ES-I3 (cell line): ENCODE measurements at regions not wholly inside any gene's neighbourhood (a gene's known extent, or its start where the extent isn't known, plus 50 kb on each side); places are given as distances from the start of the nearest gene placed in this dataset.

ENCODE experiments used
- H3K36me3 ChIP-seq: 2 replicates; pipeline ENCODE4 v1.6.1; 2013; ENCODE audit warnings: mild to moderate bottlenecking, low read length, control low read depth, moderate library complexity; ENCODE audit not compliant: insufficient read depth
- H3K4me1 ChIP-seq: 2 replicates; pipeline ENCODE4 v1.6.1; 2013; ENCODE audit warnings: mild to moderate bottlenecking, control low read depth, low read length; ENCODE audit not compliant: insufficient read depth
- H3K9ac ChIP-seq: 2 replicates; pipeline ENCODE4 v1.6.1; 2013; ENCODE audit warnings: low read depth, mild to moderate bottlenecking, low read length, moderate library complexity
- H3K9me3 ChIP-seq: 2 replicates; pipeline ENCODE4 v1.6.1; 2013; ENCODE audit warnings: mild to moderate bottlenecking, low read length, moderate library complexity; ENCODE audit not compliant: control insufficient read depth, insufficient read depth

DNA sequence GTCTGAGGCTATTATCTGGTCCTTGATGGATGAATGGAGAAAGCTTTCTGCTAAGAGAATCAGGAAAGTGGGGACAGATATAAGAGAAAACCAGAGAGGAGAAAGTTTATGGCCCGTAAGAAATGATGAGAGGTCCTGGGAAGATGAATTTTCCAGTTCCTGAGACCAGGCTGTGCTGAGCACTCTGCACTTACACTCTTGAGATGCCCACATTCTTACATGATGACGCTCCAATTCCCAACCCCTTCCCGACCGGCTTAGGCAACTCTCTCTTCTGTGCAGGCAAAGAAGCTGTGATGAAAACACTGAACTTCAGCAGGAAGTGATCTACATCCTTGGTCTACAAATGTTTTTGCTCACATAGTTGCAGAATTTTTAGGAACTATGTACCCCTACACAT, 417.0 kb downstream of the ARHGEF28 start:
- H3K4me1 ChIP-seq = no peaks in the 10 kb centered on the region
- no peaks in the 10 kb centered on the region for H3K36me3 ChIP-seq
- H3K9me3 ChIP-seq = no peaks in the 10 kb centered on the region
- H3K9ac ChIP-seq = no peak overlapping the region

DNA sequence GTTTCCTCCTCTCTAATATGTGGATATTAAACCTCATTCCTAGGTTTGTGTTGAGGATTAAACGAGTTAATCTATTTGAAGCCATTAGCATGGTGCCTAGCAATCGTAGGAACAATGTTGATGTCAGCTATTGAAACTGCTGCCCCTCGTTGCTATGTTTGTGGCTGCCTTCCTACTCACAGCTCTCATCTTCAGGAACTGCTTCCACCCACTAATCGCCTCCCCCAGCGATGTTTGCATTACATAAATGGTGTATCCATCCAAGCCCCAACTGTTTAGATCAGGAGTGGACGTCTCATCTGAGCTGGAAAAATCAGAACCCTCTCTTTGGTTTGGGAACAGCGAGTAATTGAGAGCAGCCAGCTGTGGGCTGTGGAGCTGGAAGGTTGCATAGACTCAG, 416.6 kb downstream of the ARHGEF28 start:
- no peaks in the 10 kb centered on the region for H3K9me3 ChIP-seq
- H3K9ac ChIP-seq = no peak overlapping the region
- no peaks in the 10 kb centered on the region for H3K4me1 ChIP-seq
- H3K36me3 ChIP-seq = no peaks in the 10 kb centered on the region

DNA sequence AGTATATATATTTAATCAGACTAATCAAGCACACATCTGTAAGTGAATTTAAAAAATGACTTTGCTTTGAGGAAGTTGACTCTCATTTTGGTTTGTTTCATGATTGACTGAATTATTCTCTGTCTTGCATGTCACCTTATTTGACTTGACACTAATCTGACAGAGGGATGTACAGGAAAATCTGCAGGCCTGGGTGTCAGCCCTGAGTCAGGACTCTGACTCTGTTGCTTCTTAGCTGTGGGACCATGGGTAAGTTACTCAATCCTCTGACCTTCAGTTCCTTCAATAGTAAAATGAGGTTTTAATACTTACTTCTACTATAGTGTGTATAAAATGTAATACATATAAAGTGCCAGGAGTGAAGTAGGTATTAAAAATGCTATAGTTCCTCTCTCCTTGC, 415.9 kb downstream of the ARHGEF28 start:
- Histone ChIP-seq H3K4me1 (no peaks in the 10 kb centered on the region), H3K9ac (no peak overlapping the region), H3K36me3 (no peaks in the 10 kb centered on the region), H3K9me3 (no peaks in the 10 kb centered on the region)

DNA sequence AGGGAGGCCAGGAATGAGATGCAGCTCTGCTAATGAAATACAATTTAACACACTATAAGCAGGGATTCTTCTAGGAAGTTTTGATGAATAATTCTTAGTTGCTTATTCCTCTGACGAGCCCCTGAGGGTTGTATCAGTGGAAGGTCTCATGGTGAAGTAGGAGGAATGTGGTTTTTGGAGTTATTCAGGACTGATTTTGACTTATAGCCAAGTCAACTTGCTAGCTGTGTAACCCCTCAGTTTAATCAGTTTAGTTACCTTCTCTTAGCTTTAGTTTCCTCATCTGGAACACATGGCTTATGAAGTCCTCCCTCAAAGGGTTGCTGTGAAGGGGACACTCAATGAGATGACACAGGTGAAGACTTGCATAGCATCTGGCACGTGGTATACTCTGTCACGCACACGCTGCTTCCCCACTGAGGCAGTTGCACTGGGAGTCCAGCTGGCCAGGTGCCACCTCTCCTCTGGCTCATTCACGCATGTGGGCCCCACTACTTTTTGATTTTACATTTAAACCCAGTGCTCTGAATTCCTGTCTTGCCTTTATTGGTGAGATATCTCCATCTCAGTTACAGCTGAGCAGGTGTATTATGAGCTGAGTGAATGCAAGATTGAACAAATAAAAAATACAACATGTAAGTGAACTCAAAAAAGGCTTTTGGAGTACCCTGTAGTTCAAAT, 415.0 kb downstream of the ARHGEF28 start:
- no peak overlapping the region for H3K9ac ChIP-seq
- no peaks in the 10 kb centered on the region for H3K9me3 ChIP-seq
- H3K4me1 ChIP-seq = no peaks in the 10 kb centered on the region
- H3K36me3 ChIP-seq = no peaks in the 10 kb centered on the region

DNA sequence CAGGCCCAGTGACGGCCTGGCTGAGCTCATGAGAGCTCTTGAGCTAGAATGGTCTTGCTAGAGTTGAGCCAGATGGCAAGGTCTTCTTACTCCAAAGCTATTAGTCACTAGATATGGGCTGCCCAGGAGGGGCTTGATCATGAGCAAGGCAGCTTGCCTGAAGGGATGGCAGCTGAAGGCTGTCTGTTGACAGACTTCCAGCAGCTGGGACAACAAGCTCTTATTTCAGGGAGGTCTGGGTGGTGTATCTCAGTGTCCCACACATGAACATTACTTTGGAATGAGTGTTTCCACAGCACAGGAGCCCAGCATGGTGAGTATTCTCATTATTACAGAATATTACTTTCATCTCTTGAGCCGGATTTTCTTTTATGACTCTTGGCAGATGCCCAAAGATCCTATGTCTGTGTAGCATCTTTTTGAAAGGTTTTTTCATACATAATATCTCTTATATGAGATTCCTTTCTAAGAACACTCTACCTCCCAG, 414.1 kb downstream of the ARHGEF28 start:
- no peaks in the 10 kb centered on the region for H3K9me3 ChIP-seq
- H3K36me3 ChIP-seq = no peaks in the 10 kb centered on the region
- no peak overlapping the region for H3K9ac ChIP-seq
- H3K4me1 ChIP-seq = no peaks in the 10 kb centered on the region

DNA sequence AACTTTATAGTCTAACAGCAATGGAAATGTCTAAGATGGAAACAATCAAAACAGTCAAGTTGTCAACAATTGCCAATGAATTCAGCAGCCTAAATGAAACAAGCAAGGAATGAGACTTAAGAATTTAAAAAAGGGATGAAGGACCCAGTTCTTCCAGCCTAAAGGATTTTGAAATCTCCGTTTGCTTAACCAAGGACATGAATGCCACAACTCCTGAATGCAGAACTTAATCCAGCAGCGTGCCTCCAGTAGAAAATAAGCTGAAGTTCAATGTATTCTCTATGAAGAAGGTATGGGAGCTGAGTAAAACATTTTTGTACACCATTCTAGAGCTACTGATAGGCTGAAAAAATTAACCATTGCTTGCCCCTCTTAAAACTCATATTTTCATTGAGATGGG, 411.3 kb downstream of the ARHGEF28 start:
- Histone ChIP-seq H3K9me3 (no peaks in the 10 kb centered on the region), H3K4me1 (peaks cover 5% of the 10 kb centered on the region; the same call in 1 of the 2 replicates), H3K9ac (no peak overlapping the region), H3K36me3 (no peaks in the 10 kb centered on the region)

DNA sequence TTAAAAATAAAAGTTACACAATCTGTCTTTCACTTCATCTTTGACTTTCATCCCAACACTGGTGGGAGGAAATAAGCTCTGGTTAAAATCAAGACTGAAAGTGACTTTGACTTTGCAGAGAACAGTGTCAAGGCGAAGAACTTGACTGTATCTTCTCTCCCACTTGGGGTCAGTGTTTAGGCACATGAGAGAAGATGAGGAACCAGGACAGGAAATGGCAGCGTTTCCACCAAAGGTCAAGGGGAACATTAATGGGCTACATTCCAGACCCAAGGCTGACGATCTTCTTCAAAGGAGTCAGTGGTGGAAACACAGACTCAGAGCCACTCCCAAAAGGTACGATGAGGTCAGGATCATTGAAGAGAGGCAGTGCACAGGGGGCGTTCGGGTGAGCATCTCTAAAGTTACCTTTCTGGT, 409.5 kb downstream of the ARHGEF28 start:
- no peaks in the 10 kb centered on the region for H3K9me3 ChIP-seq
- no peaks in the 10 kb centered on the region for H3K36me3 ChIP-seq
- peaks cover 5% of the 10 kb centered on the region; the same call in 1 of the 2 replicates for H3K4me1 ChIP-seq
- no peak overlapping the region for H3K9ac ChIP-seq

DNA sequence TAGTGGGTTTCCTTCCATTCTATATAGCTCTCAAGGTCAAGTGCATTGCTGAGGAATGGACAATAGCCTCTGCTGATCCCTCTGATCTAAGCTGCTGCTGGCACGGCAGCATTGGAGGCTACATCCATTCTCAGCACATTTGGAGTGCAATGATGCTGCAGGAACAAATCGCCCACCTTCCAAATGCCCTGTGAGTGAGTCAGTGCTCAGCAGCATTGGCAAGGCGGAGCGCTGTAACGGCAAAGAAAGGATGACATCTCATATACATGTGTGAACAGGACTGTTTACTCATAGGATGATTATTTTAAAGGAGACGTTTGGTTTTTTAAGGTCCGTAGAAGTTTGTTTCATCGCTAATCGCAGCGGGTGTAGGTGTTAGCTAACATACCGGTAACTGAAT, 408.7 kb downstream of the ARHGEF28 start:
- no peak overlapping the region for H3K9ac ChIP-seq
- H3K4me1 ChIP-seq = peaks cover 5% of the 10 kb centered on the region; the same call in 1 of the 2 replicates
- H3K36me3 ChIP-seq = no peaks in the 10 kb centered on the region
- no peaks in the 10 kb centered on the region for H3K9me3 ChIP-seq

DNA sequence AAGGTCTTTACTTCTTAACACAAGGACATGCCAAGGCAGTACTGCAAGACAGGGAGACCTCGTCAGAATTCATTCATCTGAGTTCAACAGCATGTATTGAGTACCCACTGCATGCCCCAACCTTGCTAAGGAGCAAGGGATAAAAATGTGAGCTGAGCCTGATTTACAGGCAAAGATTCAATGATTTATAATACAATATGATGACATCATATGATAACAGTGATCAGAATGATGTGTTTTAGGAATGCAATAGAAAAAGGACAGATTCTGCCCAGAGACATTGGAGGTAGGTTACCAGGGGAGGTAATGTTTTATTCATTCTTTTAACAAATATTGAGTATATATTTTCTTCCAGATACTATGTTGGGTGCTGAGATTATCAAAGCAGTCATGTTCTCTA, 406.6 kb downstream of the ARHGEF28 start:
- peaks cover 14% of the 10 kb centered on the region for H3K4me1 ChIP-seq
- H3K9ac ChIP-seq = no peak overlapping the region
- H3K9me3 ChIP-seq = no peaks in the 10 kb centered on the region
- H3K36me3 ChIP-seq = no peaks in the 10 kb centered on the region

DNA sequence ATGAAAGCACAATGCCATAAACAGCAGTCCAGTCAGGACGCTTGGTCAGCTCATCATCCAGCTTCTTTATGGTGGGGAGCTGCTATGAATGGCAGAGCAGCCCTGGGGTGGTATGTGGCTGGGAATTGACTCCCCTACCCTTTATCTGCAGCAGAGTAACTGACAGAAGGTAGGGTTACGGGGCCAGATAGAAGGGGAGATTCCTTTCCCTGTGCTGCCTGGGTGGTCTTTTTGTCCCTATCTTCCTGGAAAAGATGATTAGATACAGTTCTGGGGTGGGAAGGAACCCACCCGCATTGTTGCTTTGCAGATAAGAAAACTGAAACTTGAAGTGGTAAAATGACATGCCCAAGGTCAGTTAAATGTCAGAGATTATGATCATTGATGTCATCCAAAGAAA, 405.5 kb downstream of the ARHGEF28 start:
- no peaks in the 10 kb centered on the region for H3K9me3 ChIP-seq
- no peaks in the 10 kb centered on the region for H3K36me3 ChIP-seq
- no peak overlapping the region for H3K9ac ChIP-seq
- H3K4me1 ChIP-seq = peaks cover 14% of the 10 kb centered on the region

DNA sequence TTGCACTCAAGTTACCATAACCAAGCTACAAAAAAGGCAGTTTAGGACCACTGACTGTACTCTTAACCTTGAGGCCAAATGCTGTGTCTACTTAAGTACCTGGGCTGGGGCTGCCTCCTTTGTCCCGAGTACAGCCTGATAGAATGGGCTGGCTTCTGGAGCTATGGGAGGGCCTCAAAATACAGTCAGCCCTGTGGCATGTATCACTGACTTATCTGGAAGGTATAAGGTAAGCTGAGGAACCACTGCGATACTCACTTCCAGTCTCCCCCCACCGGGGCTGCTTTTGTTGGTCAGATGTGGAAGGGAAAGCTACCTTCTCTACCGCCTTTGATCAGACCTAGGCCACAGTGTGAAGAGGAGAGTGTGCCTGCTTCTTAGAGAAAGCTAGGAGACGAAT, 404.8 kb downstream of the ARHGEF28 start:
- Histone ChIP-seq H3K36me3 (no peaks in the 10 kb centered on the region), H3K9ac (no peak overlapping the region), H3K4me1 (peaks cover 19% of the 10 kb centered on the region), H3K9me3 (no peaks in the 10 kb centered on the region)

DNA sequence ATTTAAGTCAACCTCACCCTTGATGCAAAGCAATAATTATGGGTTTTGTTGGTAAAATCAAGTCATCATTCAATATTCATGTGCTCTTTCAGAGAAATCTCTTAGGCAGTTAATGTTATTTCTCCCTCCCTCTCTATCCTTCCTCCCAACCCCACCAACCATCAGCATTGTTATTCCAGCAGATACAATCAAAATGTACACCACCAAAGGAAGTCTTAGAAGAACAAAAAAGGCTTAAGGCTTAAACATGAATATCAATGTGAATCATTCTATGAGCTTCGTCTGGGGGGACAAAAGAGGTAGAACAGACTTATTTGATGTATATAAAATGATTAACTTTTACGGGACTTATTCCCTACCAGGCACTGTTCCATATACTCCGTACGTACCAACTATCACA, 404.4 kb downstream of the ARHGEF28 start:
- Histone ChIP-seq H3K9ac (no peak overlapping the region), H3K36me3 (no peaks in the 10 kb centered on the region), H3K9me3 (no peaks in the 10 kb centered on the region), H3K4me1 (peaks cover 20% of the 10 kb centered on the region)

DNA sequence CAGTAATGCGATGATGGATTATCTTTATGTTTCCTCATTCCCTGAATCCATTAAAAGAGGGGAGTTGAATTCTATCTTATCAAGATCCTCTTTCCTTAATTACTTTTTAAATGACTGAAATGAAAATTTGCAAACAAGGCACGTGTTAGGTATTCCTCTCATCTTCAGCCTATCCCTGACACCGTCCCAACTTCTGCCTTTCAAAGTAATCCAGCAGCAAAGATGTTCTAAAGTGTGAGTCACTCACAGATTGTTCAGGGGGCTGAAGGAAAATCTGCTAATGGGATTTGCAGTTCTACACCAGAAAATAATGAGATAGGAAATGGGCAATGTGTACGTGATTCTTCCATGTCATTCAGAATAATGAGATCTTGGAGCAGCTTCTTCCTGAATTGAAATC, 403.0 kb downstream of the ARHGEF28 start:
- Histone ChIP-seq H3K36me3 (no peaks in the 10 kb centered on the region), H3K4me1 (peaks cover 15% of the 10 kb centered on the region), H3K9ac (no peak overlapping the region), H3K9me3 (no peaks in the 10 kb centered on the region)

DNA sequence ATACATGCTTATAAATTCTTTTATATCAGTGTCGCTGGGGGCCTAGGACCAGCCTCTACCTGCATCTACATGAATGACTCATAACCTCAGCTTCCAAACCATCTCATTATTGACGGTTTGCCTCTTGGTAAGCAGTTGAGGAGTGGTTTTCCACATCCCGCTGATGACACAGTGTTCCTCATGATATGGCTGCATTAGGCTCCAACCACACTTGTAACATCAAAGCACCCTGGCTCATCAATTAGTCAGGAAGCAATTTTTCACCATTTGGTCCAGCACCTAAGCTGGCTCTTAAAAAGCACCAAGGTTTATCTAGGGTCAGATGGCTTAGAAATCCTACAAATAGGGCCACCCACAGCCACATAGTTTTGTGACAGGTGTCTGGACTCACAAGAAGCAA, 402.4 kb downstream of the ARHGEF28 start:
- Histone ChIP-seq H3K9me3 (no peaks in the 10 kb centered on the region), H3K36me3 (no peaks in the 10 kb centered on the region), H3K9ac (no peak overlapping the region), H3K4me1 (peaks cover 15% of the 10 kb centered on the region)

DNA sequence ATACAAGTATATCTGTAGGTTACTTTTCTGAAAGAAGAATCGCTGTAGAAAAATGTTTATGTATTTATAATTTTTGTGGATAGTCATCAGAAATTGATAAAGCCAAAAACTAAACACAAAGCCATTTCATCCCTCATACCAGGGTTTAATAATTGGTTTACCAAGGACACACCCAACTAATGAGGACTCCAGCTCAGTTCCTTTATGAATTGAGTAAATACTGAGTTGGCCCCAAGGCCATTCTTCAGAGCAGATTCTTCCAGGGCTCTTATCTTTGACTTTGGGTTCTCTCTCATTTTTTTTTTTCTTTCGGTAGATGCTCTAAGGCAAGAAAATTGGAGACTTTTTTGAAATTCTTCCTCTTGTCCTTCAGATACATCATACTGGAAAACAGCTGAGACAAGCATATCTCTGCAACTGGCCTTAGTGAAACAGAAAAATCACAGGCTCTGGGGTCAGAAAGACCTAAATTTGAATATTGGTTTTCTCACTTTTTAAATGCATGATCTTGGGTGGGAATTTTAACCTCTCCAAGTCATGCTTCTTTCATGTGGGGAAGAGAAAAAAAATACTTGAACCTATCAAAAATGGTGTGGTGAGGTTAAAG, 401.8 kb downstream of the ARHGEF28 start:
- H3K9ac ChIP-seq = no peak overlapping the region
- no peaks in the 10 kb centered on the region for H3K36me3 ChIP-seq
- peaks cover 15% of the 10 kb centered on the region for H3K4me1 ChIP-seq
- no peaks in the 10 kb centered on the region for H3K9me3 ChIP-seq
